HepG2 (cell line): ENCODE measurements at regions not wholly inside any gene's neighbourhood (a gene's known extent, or its start where the extent isn't known, plus 50 kb on each side); places are given as distances from the start of the nearest gene placed in this dataset.
A peak's percentile ranks its signal among the peaks of the same experiment; 100 is the strongest.

Experiments used
- ATAC-seq: fragments of 200-7000 bp; cut with Tn5 transposase; 3 replicates; pipeline ENCODE4 v1.9.1; 2020; ENCODE audit warnings: mild to moderate bottlenecking, moderate library complexity
- BruUV-seq: library from RNA; stranded (reverse); fragments of 400-500 nt; replicated peaks from 2 replicates; lab custom pipeline; 2021; lab: Mats Ljungman, UMichigan
- CTCF ChIA-PET: fragments of 300-600 bp; formaldehyde crosslinking; extraction: SDS; loops from one replicate; lab custom pipeline; 2021; ENCODE audit warnings: low total read pairs, inconsistent platforms, low intra/inter-chr PET ratio; lab: Yijun Ruan, JAX
- POLR2A ChIA-PET: fragments of 350-600 bp; sonication (Branson Sonifier 250); formaldehyde crosslinking; loops from one replicate; lab custom pipeline; 2020; ENCODE audit warnings: antibody characterized with exemption, inconsistent platforms; lab: Yijun Ruan, JAX
- DNase-seq: peaks from one replicate; pipeline ENCODE4 v3.0.0-alpha.2; 2015; ENCODE audit warnings: low spot score
- FAIRE-seq: peaks from 3 replicates; lab custom pipeline; 2011; peaks lifted over from hg19 to GRCh38; lab: Jason Lieb, UNC
- H2AFZ ChIP-seq: one replicate; pipeline ENCODE4 v1.6.1; 2011; ENCODE audit warnings: low read length, inconsistent platforms
- H3K27ac ChIP-seq: fragments of 300-600 bp; 3 replicates; pipeline ENCODE4 v1.8.0; 2011; ENCODE audit warnings: mixed run types, mild to moderate bottlenecking, mixed read lengths, low read length, inconsistent platforms; ENCODE audit not compliant: insufficient read depth; ENCODE audit errors: extremely low read length
- H3K27me3 ChIP-seq, 2 experiments: fragments of 200-600 bp in 1 of 2; 2 replicates in 1 of 2; 3 replicates in 1 of 2; pipeline versions ENCODE4 v1.6.0 to v1.8.0; 2011; ENCODE audit warnings: low read length in 2 of 2, mild to moderate bottlenecking in 2 of 2, moderate library complexity in 2 of 2, inconsistent platforms in 1 of 2; ENCODE audit not compliant: insufficient read depth in 2 of 2, control insufficient read depth in 1 of 2
- H3K36me3 ChIP-seq, 2 experiments: fragments of 200-600 bp in 1 of 2; replicated peaks in 1 of 2; 2 replicates in 1 of 2; 3 replicates in 1 of 2; pipeline versions ENCODE4 v1.5.1 to v1.8.0; 2011; ENCODE audit warnings: low read length in 2 of 2, inconsistent platforms in 1 of 2; ENCODE audit not compliant: insufficient read depth in 2 of 2, control insufficient read depth in 1 of 2
- H3K4me1 ChIP-seq: 2 replicates; pipeline ENCODE4 v1.5.1; 2012; ENCODE audit warnings: low read length, inconsistent platforms; ENCODE audit not compliant: insufficient read depth
- H3K4me2 ChIP-seq: 2 replicates; pipeline ENCODE4 v1.6.0; 2011; ENCODE audit warnings: low read depth, low read length, inconsistent platforms
- H3K4me3 ChIP-seq, 3 experiments: fragments of 200-600 bp in 1 of 3; sonication (generic), shearing (Covaris generic) in 1 of 3; replicated peaks in 1 of 3; 2 replicates each; pipeline ENCODE4 v1.5.1; 2011 to 2016; ENCODE audit warnings: low read length in 3 of 3, inconsistent platforms in 2 of 3, low read depth in 2 of 3, mild to moderate bottlenecking in 2 of 3, control low read depth in 1 of 3, mixed read lengths in 1 of 3; ENCODE audit not compliant: insufficient read depth in 1 of 3
- H3K79me2 ChIP-seq: one replicate; pipeline ENCODE4 v1.6.1; 2011; ENCODE audit warnings: low read length, inconsistent platforms; ENCODE audit not compliant: insufficient read depth
- H3K9ac ChIP-seq: 2 replicates; pipeline ENCODE4 v1.6.0; 2011; ENCODE audit warnings: mild to moderate bottlenecking, low read depth, low read length, inconsistent platforms; ENCODE audit not compliant: insufficient read depth
- H3K9me3 ChIP-seq: 2 replicates; pipeline ENCODE4 v1.5.1; 2012; ENCODE audit warnings: mild to moderate bottlenecking, low read length
- H4K20me1 ChIP-seq: 2 replicates; pipeline ENCODE4 v1.6.0; 2011; ENCODE audit warnings: inconsistent platforms, mild to moderate bottlenecking, low read length, moderate library complexity; ENCODE audit not compliant: insufficient read depth
- GABPA ChIP-seq, 2 experiments: IDR thresholded peaks; 2 replicates each; pipeline ENCODE4 v1.6.1; 2011 to 2016; ENCODE audit warnings: low read depth in 2 of 2, low read length in 1 of 2, missing biosample characterization in 1 of 2, missing genetic modification characterization in 1 of 2
- JDP2 ChIP-seq: sonication (generic); formaldehyde crosslinking; IDR thresholded peaks from 2 replicates; pipeline ENCODE4 v1.8.1; 2022; ENCODE audit warnings: missing genetic modification reagents, borderline replicate concordance
- MTA1 ChIP-seq: sonication (generic); formaldehyde crosslinking; IDR thresholded peaks from 2 replicates; pipeline ENCODE4 v1.4.0; 2020; ENCODE audit warnings: missing genetic modification reagents, mild to moderate bottlenecking, borderline replicate concordance
- NFKBIZ ChIP-seq: IDR thresholded peaks from 2 replicates; pipeline ENCODE4 v1.6.1; 2018; ENCODE audit warnings: missing genetic modification reagents, missing compliant biosample characterization
- NR2C2 ChIP-seq: sonication (generic); formaldehyde crosslinking; IDR thresholded peaks from 2 replicates; pipeline ENCODE4 v1.4.0; 2020; ENCODE audit warnings: missing genetic modification reagents, mild to moderate bottlenecking, moderate library complexity, borderline replicate concordance
- RFX3 ChIP-seq: IDR thresholded peaks from 2 replicates; pipeline ENCODE4 v1.6.1; 2016; ENCODE audit warnings: missing biosample characterization, missing genetic modification reagents
- SRY ChIP-seq: sonication (generic); formaldehyde crosslinking; IDR thresholded peaks from 2 replicates; pipeline ENCODE4 v1.8.0; 2022; ENCODE audit warnings: mild to moderate bottlenecking, missing genetic modification reagents
- YEATS4 ChIP-seq: sonication (generic); formaldehyde crosslinking; IDR thresholded peaks from 2 replicates; pipeline ENCODE4 v1.4.0; 2020; ENCODE audit warnings: missing genetic modification reagents, borderline replicate concordance
- ZNF337 ChIP-seq: sonication (generic); formaldehyde crosslinking; IDR thresholded peaks from 2 replicates; pipeline ENCODE4 v1.5.1; 2020; ENCODE audit warnings: missing genetic modification reagents, low read depth, mild to moderate bottlenecking, borderline replicate concordance
- ZNF589 ChIP-seq: sonication (generic); formaldehyde crosslinking; conservative IDR thresholded peaks from 2 replicates; pipeline ENCODE4 v1.8.0; 2022; ENCODE audit warnings: mild to moderate bottlenecking, moderate library complexity, missing genetic modification reagents
- ZNF776 ChIP-seq: sonication (generic); formaldehyde crosslinking; IDR thresholded peaks from 2 replicates; pipeline ENCODE4 v1.4.0; 2020; ENCODE audit warnings: mild to moderate bottlenecking, missing genetic modification reagents
- in situ Hi-C: cut with HindIII; loops from 2 replicates; pipeline ENCODE4 v1.10.0; 2017; ENCODE audit warnings: low pct_unique_long_range_greater_than_20kb; ENCODE audit not compliant: extremely low pct_ligation_motif_present
- intact Hi-C: fragments of 100-400 bp; cut with micrococcal nuclease; formaldehyde crosslinking; loops from one replicate; pipeline ENCODE4 v1.10.0; 2022; ENCODE audit not compliant: unreplicated experiment
- TF ChIP-seq, protein P1 (sequence below): sonication (generic); formaldehyde crosslinking; IDR thresholded peaks from 2 replicates; pipeline ENCODE4 v1.4.0; 2020; ENCODE audit warnings: missing genetic modification reagents
- TF ChIP-seq, protein P2 (sequence below): sonication (generic); formaldehyde crosslinking; IDR thresholded peaks from 2 replicates; pipeline ENCODE4 v1.4.0; 2020; ENCODE audit warnings: missing genetic modification reagents, borderline replicate concordance
- TF ChIP-seq, protein P3 (sequence below): sonication (generic); formaldehyde crosslinking; IDR thresholded peaks from 2 replicates; pipeline ENCODE4 v1.4.0; 2020; ENCODE audit warnings: missing genetic modification reagents, borderline replicate concordance
- TF ChIP-seq, protein P4 (sequence below): sonication (generic); IDR thresholded peaks from 2 replicates; pipeline ENCODE4 v1.6.1; 2016; ENCODE audit warnings: low read depth, borderline replicate concordance

DNA sequence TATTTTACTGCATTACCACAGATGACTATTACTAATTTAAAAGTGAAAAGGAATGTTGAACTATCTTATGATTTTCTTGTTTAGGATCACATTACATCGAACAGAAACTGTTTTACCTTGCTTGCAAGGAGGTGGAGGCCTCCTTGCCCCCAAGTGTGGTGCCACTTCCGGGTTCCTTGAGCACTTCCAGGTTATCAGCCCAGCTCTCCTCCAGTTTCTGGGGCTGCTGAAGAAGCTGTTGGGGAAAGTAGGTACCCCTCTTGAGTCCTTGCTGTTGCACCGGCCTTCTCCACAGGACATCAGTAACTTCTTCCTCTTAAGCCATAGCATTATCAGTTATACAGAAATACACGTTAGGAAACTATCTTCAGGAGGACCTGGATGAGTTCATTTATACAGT is 278.2 kb downstream of the DMRT2 start (continued):
- TF ChIP-seq SRY, result no peak
- no peak for TF ChIP-seq ZNF776
- no peak for TF ChIP-seq ZNF337
- TF ChIP-seq GABPA (IDR thresholded peaks at IDR 0.05; ENCODE audit: low read depth, low read length), result no peak
- TF ChIP-seq GABPA (CRISPR knock-in tag; IDR thresholded peaks at IDR 0.05; ENCODE audit: low read depth), result peak; percentile 38; the same call in 1 of the 2 replicates
- TF ChIP-seq, protein P1, sequence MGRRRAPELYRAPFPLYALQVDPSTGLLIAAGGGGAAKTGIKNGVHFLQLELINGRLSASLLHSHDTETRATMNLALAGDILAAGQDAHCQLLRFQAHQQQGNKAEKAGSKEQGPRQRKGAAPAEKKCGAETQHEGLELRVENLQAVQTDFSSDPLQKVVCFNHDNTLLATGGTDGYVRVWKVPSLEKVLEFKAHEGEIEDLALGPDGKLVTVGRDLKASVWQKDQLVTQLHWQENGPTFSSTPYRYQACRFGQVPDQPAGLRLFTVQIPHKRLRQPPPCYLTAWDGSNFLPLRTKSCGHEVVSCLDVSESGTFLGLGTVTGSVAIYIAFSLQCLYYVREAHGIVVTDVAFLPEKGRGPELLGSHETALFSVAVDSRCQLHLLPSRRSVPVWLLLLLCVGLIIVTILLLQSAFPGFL (CRISPR knock-in tag), result no peak
- peak; percentile 33; the same call in 1 of the 2 replicates for TF ChIP-seq NR2C2 (CRISPR knock-in tag)
- no peak for TF ChIP-seq NFKBIZ (CRISPR knock-in tag)
- no peak for TF ChIP-seq YEATS4 (CRISPR knock-in tag)
- TF ChIP-seq MTA1, result no peak
- TF ChIP-seq, protein P2, sequence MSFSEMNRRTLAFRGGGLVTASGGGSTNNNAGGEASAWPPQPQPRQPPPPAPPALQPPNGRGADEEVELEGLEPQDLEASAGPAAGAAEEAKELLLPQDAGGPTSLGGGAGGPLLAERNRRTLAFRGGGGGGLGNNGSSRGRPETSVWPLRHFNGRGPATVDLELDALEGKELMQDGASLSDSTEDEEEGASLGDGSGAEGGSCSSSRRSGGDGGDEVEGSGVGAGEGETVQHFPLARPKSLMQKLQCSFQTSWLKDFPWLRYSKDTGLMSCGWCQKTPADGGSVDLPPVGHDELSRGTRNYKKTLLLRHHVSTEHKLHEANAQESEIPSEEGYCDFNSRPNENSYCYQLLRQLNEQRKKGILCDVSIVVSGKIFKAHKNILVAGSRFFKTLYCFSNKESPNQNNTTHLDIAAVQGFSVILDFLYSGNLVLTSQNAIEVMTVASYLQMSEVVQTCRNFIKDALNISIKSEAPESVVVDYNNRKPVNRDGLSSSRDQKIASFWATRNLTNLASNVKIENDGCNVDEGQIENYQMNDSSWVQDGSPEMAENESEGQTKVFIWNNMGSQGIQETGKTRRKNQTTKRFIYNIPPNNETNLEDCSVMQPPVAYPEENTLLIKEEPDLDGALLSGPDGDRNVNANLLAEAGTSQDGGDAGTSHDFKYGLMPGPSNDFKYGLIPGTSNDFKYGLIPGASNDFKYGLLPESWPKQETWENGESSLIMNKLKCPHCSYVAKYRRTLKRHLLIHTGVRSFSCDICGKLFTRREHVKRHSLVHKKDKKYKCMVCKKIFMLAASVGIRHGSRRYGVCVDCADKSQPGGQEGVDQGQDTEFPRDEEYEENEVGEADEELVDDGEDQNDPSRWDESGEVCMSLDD (CRISPR knock-in tag), result no peak

DNA sequence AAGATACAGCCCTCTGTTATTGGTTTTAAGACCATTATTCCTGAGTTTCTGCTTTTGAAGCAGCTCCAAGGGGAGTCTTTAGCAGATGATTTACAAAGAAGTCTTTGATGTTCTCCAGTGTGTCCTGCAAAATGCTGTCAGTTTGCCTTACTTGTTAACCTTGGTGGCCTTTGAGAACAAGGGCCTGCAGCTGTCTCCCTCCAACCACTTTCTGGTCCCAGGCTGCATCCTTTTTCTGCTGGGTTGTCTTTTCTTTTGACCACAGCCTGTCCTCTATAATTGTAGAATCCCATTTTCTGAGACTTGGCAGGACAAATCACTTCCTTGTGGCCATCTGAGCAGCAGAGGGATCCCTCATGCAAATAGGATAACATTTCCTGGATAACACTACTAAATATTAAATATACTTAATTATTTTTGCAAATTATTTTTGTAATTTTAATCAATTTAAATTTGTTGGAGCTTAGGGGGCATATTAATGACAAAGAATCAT is 281.4 kb downstream of the DMRT2 start:
- H3K36me3 ChIP-seq, result no peaks in the 10 kb centered on the region
- H3K9ac ChIP-seq, result no peak overlapping the region
- H3K4me2 ChIP-seq, result no peak overlapping the region
- ChIA-PET POLR2A (no interaction called here), CTCF (no interaction called here)
- H3K4me1 ChIP-seq, result no peaks in the 10 kb centered on the region
- FAIRE-seq (no peak), ATAC-seq (no peak), DNase-seq (no peak)
- H2AFZ ChIP-seq, result no peak overlapping the region
- no peaks in the 10 kb centered on the region for H3K79me2 ChIP-seq
- H3K27ac ChIP-seq, result no peak overlapping the region
- no TSS peak for BruUV-seq
- no peaks in the 10 kb centered on the region for H4K20me1 ChIP-seq
- H3K27me3 ChIP-seq, result no peaks in the 10 kb centered on the region
- H3K4me3 ChIP-seq, result no peak overlapping the region
- in situ Hi-C loops, result no loop called here
- intact Hi-C loops, result no loop called here
- no peaks in the 10 kb centered on the region for H3K9me3 ChIP-seq
- TF ChIP-seq JDP2 (no peak), ZNF589 (CRISPR knock-in tag) (no peak), RFX3 (CRISPR knock-in tag) (no peak)
- TF ChIP-seq, protein P3, sequence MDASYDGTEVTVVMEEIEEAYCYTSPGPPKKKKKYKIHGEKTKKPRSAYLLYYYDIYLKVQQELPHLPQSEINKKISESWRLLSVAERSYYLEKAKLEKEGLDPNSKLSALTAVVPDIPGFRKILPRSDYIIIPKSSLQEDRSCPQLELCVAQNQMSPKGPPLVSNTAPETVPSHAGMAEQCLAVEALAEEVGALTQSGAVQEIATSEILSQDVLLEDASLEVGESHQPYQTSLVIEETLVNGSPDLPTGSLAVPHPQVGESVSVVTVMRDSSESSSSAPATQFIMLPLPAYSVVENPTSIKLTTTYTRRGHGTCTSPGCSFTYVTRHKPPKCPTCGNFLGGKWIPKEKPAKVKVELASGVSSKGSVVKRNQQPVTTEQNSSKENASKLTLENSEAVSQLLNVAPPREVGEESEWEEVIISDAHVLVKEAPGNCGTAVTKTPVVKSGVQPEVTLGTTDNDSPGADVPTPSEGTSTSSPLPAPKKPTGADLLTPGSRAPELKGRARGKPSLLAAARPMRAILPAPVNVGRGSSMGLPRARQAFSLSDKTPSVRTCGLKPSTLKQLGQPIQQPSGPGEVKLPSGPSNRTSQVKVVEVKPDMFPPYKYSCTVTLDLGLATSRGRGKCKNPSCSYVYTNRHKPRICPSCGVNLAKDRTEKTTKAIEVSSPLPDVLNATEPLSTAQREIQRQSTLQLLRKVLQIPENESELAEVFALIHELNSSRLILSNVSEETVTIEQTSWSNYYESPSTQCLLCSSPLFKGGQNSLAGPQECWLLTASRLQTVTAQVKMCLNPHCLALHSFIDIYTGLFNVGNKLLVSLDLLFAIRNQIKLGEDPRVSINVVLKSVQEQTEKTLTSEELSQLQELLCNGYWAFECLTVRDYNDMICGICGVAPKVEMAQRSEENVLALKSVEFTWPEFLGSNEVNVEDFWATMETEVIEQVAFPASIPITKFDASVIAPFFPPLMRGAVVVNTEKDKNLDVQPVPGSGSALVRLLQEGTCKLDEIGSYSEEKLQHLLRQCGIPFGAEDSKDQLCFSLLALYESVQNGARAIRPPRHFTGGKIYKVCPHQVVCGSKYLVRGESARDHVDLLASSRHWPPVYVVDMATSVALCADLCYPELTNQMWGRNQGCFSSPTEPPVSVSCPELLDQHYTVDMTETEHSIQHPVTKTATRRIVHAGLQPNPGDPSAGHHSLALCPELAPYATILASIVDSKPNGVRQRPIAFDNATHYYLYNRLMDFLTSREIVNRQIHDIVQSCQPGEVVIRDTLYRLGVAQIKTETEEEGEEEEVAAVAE, result no peak
- TF ChIP-seq, protein P4, sequence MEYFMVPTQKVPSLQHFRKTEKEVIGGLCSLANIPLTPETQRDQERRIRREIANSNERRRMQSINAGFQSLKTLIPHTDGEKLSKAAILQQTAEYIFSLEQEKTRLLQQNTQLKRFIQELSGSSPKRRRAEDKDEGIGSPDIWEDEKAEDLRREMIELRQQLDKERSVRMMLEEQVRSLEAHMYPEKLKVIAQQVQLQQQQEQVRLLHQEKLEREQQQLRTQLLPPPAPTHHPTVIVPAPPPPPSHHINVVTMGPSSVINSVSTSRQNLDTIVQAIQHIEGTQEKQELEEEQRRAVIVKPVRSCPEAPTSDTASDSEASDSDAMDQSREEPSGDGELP, result no peak
